Loucy (cell line): ENCODE measurements at regions not wholly inside any gene's neighbourhood (a gene's known extent, or its start where the extent isn't known, plus 50 kb on each side); places are given as distances from the start of the nearest gene placed in this dataset.

Experiments
- EZH2phosphoT487 ChIP-seq: fragments of 200-600 bp; IDR thresholded peaks from 2 replicates; pipeline ENCODE4 v1.6.1; 2018; ENCODE audit warnings: antibody characterized with exemption, mild to moderate bottlenecking, moderate library complexity, borderline replicate concordance
- TF ChIP-seq, protein P1 (sequence below): fragments of 200-600 bp; sonication (generic); conservative IDR thresholded peaks from 2 replicates; pipeline ENCODE4 v1.5.1; 2014; ENCODE audit warnings: mild to moderate bottlenecking, antibody characterized with exemption, low read length

GRCh38 chr5:68550015-68550414 is 334.5 kb downstream of the PIK3R1 start:
- TF ChIP-seq, protein P1, sequence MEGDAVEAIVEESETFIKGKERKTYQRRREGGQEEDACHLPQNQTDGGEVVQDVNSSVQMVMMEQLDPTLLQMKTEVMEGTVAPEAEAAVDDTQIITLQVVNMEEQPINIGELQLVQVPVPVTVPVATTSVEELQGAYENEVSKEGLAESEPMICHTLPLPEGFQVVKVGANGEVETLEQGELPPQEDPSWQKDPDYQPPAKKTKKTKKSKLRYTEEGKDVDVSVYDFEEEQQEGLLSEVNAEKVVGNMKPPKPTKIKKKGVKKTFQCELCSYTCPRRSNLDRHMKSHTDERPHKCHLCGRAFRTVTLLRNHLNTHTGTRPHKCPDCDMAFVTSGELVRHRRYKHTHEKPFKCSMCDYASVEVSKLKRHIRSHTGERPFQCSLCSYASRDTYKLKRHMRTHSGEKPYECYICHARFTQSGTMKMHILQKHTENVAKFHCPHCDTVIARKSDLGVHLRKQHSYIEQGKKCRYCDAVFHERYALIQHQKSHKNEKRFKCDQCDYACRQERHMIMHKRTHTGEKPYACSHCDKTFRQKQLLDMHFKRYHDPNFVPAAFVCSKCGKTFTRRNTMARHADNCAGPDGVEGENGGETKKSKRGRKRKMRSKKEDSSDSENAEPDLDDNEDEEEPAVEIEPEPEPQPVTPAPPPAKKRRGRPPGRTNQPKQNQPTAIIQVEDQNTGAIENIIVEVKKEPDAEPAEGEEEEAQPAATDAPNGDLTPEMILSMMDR = no peak
- TF ChIP-seq EZH2phosphoT487 = no peak
